ENCODE measurements at regions not wholly inside any gene's neighbourhood (a gene's known extent, or its start where the extent isn't known, plus 50 kb on each side); places are given as distances from the start of the nearest gene placed in this dataset.

- TF ChIP-seq EZH2 (IDR thresholded peaks at IDR 0.05; ENCODE audit: borderline replicate concordance, low read depth, low read length, severe bottlenecking): no peak
- TF ChIP-seq, protein P1, sequence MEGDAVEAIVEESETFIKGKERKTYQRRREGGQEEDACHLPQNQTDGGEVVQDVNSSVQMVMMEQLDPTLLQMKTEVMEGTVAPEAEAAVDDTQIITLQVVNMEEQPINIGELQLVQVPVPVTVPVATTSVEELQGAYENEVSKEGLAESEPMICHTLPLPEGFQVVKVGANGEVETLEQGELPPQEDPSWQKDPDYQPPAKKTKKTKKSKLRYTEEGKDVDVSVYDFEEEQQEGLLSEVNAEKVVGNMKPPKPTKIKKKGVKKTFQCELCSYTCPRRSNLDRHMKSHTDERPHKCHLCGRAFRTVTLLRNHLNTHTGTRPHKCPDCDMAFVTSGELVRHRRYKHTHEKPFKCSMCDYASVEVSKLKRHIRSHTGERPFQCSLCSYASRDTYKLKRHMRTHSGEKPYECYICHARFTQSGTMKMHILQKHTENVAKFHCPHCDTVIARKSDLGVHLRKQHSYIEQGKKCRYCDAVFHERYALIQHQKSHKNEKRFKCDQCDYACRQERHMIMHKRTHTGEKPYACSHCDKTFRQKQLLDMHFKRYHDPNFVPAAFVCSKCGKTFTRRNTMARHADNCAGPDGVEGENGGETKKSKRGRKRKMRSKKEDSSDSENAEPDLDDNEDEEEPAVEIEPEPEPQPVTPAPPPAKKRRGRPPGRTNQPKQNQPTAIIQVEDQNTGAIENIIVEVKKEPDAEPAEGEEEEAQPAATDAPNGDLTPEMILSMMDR (IDR thresholded peaks at IDR 0.05; ENCODE audit: borderline replicate concordance, extremely low read depth, low read length, poor library complexity, severe bottlenecking): peak; percentile 20
- H2AFZ ChIP-seq (ENCODE audit: low read depth, low read length): no peak overlapping the region
- no peaks in the 10 kb centered on the region for H3K9me3 ChIP-seq (ENCODE audit: insufficient read depth, low read length, severe bottlenecking)
- no peak overlapping the region for H3K9ac ChIP-seq (ENCODE audit: low read depth, low read length)
- no peak overlapping the region for H3K27ac ChIP-seq (ENCODE audit: low read length)
- no peak overlapping the region for H3K4me2 ChIP-seq (ENCODE audit: insufficient read depth, low read length)
- H3K4me3 ChIP-seq (ENCODE audit: low read depth in 1 of 2, low read length in 2 of 2): no peak overlapping the region
- DNase-seq (no peak), ATAC-seq (ENCODE audit: insufficient read depth, low read depth) (no peak)
- peaks cover 10% of the 10 kb centered on the region for H3K4me1 ChIP-seq (ENCODE audit: insufficient read depth, low read length)
- H3K36me3 ChIP-seq (ENCODE audit: insufficient read depth, low read length): no peaks in the 10 kb centered on the region
- H4K20me1 ChIP-seq (ENCODE audit: insufficient read depth, low read length): no peaks in the 10 kb centered on the region
- H3K27me3 ChIP-seq (ENCODE audit: insufficient read depth, low read length, poor library complexity): no peaks in the 10 kb centered on the region
- H3K79me2 ChIP-seq (ENCODE audit: insufficient read depth, low read length): peaks cover 3% of the 10 kb centered on the region
These were observed 106.6 kb upstream of the BTN3A2 start for GRCh38 chr6:26258212-26258977.

GRCh38 chr6:26260110-26260637, 104.8 kb upstream of the BTN3A2 start:
- no peaks in the 10 kb centered on the region for H3K27me3 ChIP-seq (ENCODE audit: insufficient read depth, low read length, poor library complexity)
- DNase-seq (no peak), ATAC-seq (ENCODE audit: insufficient read depth, low read depth) (no peak)
- H3K4me1 ChIP-seq (ENCODE audit: insufficient read depth, low read length): no peaks in the 10 kb centered on the region
- H2AFZ ChIP-seq (ENCODE audit: low read depth, low read length): no peak overlapping the region
- H3K36me3 ChIP-seq (ENCODE audit: insufficient read depth, low read length): no peaks in the 10 kb centered on the region
- TF ChIP-seq, protein P1 (IDR thresholded peaks at IDR 0.05; ENCODE audit: borderline replicate concordance, extremely low read depth, low read length, poor library complexity, severe bottlenecking): no peak
- no peak for TF ChIP-seq EZH2 (IDR thresholded peaks at IDR 0.05; ENCODE audit: borderline replicate concordance, low read depth, low read length, severe bottlenecking)
- no peak overlapping the region for H3K4me2 ChIP-seq (ENCODE audit: insufficient read depth, low read length)
- no peaks in the 10 kb centered on the region for H4K20me1 ChIP-seq (ENCODE audit: insufficient read depth, low read length)
- 0 out of 2 replicates have a peak overlapping the region, but pooled peaks have one; percentile 27 for H3K27ac ChIP-seq (ENCODE audit: low read length)
- no peaks in the 10 kb centered on the region for H3K79me2 ChIP-seq (ENCODE audit: insufficient read depth, low read length)
- no peaks in the 10 kb centered on the region for H3K9me3 ChIP-seq (ENCODE audit: insufficient read depth, low read length, severe bottlenecking)
- H3K4me3 ChIP-seq (ENCODE audit: low read depth in 1 of 2, low read length in 2 of 2): no peak overlapping the region
- H3K9ac ChIP-seq (ENCODE audit: low read depth, low read length): no peak overlapping the region

GRCh38 chr6:26260725-26261490, 104.1 kb upstream of the BTN3A2 start:
- Histone ChIP-seq H2AFZ (ENCODE audit: low read depth, low read length) (no peak overlapping the region), H3K27ac (ENCODE audit: low read length) (0 out of 2 replicates have a peak overlapping the region, but pooled peaks have one; percentile 39), H3K79me2 (ENCODE audit: insufficient read depth, low read length) (no peaks in the 10 kb centered on the region), H4K20me1 (ENCODE audit: insufficient read depth, low read length) (no peaks in the 10 kb centered on the region), H3K4me2 (ENCODE audit: insufficient read depth, low read length) (no peak overlapping the region), H3K27me3 (ENCODE audit: insufficient read depth, low read length, poor library complexity) (no peaks in the 10 kb centered on the region), H3K4me1 (ENCODE audit: insufficient read depth, low read length) (no peaks in the 10 kb centered on the region), H3K4me3 (ENCODE audit: low read depth in 1 of 2, low read length in 2 of 2) (no peak overlapping the region), H3K36me3 (ENCODE audit: insufficient read depth, low read length) (no peaks in the 10 kb centered on the region), H3K9ac (ENCODE audit: low read depth, low read length) (no peak overlapping the region), H3K9me3 (ENCODE audit: insufficient read depth, low read length, severe bottlenecking) (no peaks in the 10 kb centered on the region)
- ATAC-seq (ENCODE audit: insufficient read depth, low read depth) (no peak), DNase-seq (no peak)
- TF ChIP-seq, protein P1 (IDR thresholded peaks at IDR 0.05; ENCODE audit: borderline replicate concordance, extremely low read depth, low read length, poor library complexity, severe bottlenecking): no peak
- TF ChIP-seq EZH2 (IDR thresholded peaks at IDR 0.05; ENCODE audit: borderline replicate concordance, low read depth, low read length, severe bottlenecking): no peak
